Left ventricle myocardium inferior (tissue), 1 donor: ENCODE measurements at regions not wholly inside any gene's neighbourhood (a gene's known extent, or its start where the extent isn't known, plus 50 kb on each side); places are given as distances from the start of the nearest gene placed in this dataset.

ENCODE experiments used
- DNase-seq: peaks from one replicate; pipeline ENCODE4 v3.0.0-alpha.2; 2020
- H3K27ac ChIP-seq: fragments of 200-600 bp; replicated peaks from 2 replicates; pipeline ENCODE4 v1.8.0; 2021
- H3K27me3 ChIP-seq: fragments of 200-600 bp; 2 replicates; pipeline ENCODE4 v1.8.0; 2021; ENCODE audit warnings: low read depth
- H3K36me3 ChIP-seq: fragments of 200-600 bp; 2 replicates; pipeline ENCODE4 v1.8.0; 2021
- H3K4me1 ChIP-seq: fragments of 200-600 bp; 2 replicates; pipeline ENCODE4 v1.8.0; 2021
- H3K4me3 ChIP-seq: fragments of 200-600 bp; 2 replicates; pipeline ENCODE4 v1.8.0; 2021; ENCODE audit warnings: mild to moderate bottlenecking, moderate library complexity
- H3K9me3 ChIP-seq: fragments of 200-600 bp; replicated peaks from 2 replicates; pipeline ENCODE4 v1.8.0; 2021
- intact Hi-C: fragments of 100-400 bp; cut with micrococcal nuclease; formaldehyde crosslinking; loops from one replicate; pipeline ENCODE4 v1.11.0; 2022
- TF ChIP-seq, protein P1 (sequence below): fragments of 200-600 bp; IDR thresholded peaks from 2 replicates; pipeline ENCODE4 v1.8.0; 2021; ENCODE audit warnings: antibody characterized with exemption, mild to moderate bottlenecking, borderline replicate concordance
- donor health status: DM: no; HTN: yes; CAD: no; lungs with severe emphysema.

- peaks cover 37% of the 10 kb centered on the region for H3K4me1 ChIP-seq
- peaks cover 13% of the 10 kb centered on the region for H3K27me3 ChIP-seq
- TF ChIP-seq, protein P1, sequence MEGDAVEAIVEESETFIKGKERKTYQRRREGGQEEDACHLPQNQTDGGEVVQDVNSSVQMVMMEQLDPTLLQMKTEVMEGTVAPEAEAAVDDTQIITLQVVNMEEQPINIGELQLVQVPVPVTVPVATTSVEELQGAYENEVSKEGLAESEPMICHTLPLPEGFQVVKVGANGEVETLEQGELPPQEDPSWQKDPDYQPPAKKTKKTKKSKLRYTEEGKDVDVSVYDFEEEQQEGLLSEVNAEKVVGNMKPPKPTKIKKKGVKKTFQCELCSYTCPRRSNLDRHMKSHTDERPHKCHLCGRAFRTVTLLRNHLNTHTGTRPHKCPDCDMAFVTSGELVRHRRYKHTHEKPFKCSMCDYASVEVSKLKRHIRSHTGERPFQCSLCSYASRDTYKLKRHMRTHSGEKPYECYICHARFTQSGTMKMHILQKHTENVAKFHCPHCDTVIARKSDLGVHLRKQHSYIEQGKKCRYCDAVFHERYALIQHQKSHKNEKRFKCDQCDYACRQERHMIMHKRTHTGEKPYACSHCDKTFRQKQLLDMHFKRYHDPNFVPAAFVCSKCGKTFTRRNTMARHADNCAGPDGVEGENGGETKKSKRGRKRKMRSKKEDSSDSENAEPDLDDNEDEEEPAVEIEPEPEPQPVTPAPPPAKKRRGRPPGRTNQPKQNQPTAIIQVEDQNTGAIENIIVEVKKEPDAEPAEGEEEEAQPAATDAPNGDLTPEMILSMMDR, result peak; percentile 39
- no peak overlapping the region for H3K4me3 ChIP-seq
- H3K36me3 ChIP-seq, result no peaks in the 10 kb centered on the region
- peak; percentile 87 for DNase-seq
- H3K9me3 ChIP-seq, result no peaks in the 10 kb centered on the region
- H3K27ac ChIP-seq, result peak overlapping the region; percentile 81
- intact Hi-C loops, result no loop called here
Observed at GRCh38 chr16:73172241-73172972, 124.5 kb upstream of the ZFHX3 start.

- intact Hi-C loops, result no loop called here
- Histone ChIP-seq H3K36me3 (no peaks in the 10 kb centered on the region), H3K4me3 (no peak overlapping the region), H3K4me1 (peaks cover 40% of the 10 kb centered on the region), H3K27me3 (peaks cover 13% of the 10 kb centered on the region), H3K27ac (peak overlapping the region; percentile 81), H3K9me3 (no peaks in the 10 kb centered on the region)
- TF ChIP-seq, protein P1, result no peak
- DNase-seq, result no peak
Observed at GRCh38 chr16:73171901-73172240, 123.9 kb upstream of the ZFHX3 start.

- Histone ChIP-seq H3K9me3 (no peaks in the 10 kb centered on the region), H3K4me3 (no peak overlapping the region), H3K4me1 (peaks cover 40% of the 10 kb centered on the region), H3K36me3 (no peaks in the 10 kb centered on the region), H3K27me3 (peaks cover 13% of the 10 kb centered on the region), H3K27ac (peak overlapping the region; percentile 81)
- intact Hi-C loops, result no loop called here
- TF ChIP-seq, protein P1, result no peak
- no peak for DNase-seq
Observed at GRCh38 chr16:73171380-73171779, 123.5 kb upstream of the ZFHX3 start.

GRCh38 chr16:73170612-73171038, 122.7 kb upstream of the ZFHX3 start:
- intact Hi-C loops, result no loop called here
- Histone ChIP-seq H3K9me3 (no peaks in the 10 kb centered on the region), H3K27me3 (peaks cover 13% of the 10 kb centered on the region), H3K4me3 (peak overlapping the region; percentile 0), H3K4me1 (peaks cover 40% of the 10 kb centered on the region), H3K36me3 (no peaks in the 10 kb centered on the region), H3K27ac (peak overlapping the region; percentile 81)
- no peak for DNase-seq
- TF ChIP-seq, protein P1, result no peak

DNA sequence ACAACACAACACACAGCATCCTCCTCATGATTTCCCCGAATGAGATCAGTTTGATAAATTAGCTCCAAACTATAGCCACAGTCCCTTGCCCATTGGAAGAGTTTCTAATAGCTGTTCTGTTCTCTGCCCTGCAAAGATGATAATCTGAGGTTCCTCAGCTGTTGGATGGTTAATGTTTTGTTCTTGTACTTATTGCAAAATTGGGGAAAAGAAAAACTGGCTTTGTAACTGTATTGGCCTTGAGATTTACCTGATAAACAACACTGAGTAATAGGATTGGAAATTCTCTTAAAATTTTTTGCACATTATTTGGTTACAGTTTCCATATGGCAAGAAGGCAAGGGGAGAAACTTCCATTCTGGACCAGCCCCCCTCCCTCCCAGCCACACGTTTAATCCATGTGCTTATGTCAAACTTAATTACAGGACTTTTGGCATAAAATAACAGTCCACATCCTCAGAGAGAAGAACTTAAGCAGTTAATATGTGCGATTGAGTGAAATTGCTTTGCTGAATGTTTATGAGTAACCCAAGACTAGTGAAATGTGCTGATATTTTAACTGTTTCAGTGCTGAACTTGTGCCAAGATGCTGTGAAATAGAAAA, 119.1 kb upstream of the ZFHX3 start:
- no peak for DNase-seq
- H3K27me3 ChIP-seq, result peaks cover 6% of the 10 kb centered on the region
- intact Hi-C loops, result no loop called here
- peak overlapping the region; percentile 53 for H3K27ac ChIP-seq
- H3K36me3 ChIP-seq, result no peaks in the 10 kb centered on the region
- H3K9me3 ChIP-seq, result no peaks in the 10 kb centered on the region
- peak overlapping the region; percentile 37 for H3K4me3 ChIP-seq
- TF ChIP-seq, protein P1, result no peak
- peaks cover 22% of the 10 kb centered on the region for H3K4me1 ChIP-seq
